IMR-90 (cell line): ENCODE measurements at regions not wholly inside any gene's neighbourhood (a gene's known extent, or its start where the extent isn't known, plus 50 kb on each side); places are given as distances from the start of the nearest gene placed in this dataset.

Experiments used
- ATAC-seq: fragments of 200-7000 bp; cut with Tn5 transposase; 2 replicates; pipeline ENCODE4 v1.9.1; 2020; ENCODE audit warnings: low read depth, mild to moderate bottlenecking, moderate library complexity
- BruUV-seq: library from RNA; stranded (reverse); fragments of 400-500 nt; replicated peaks from 2 replicates; lab custom pipeline; 2021; lab: Mats Ljungman, UMichigan
- CTCF ChIA-PET: fragments of 300-600 bp; formaldehyde crosslinking; extraction: SDS; loops from one replicate; lab custom pipeline; 2021; ENCODE audit warnings: antibody characterized with exemption; lab: Yijun Ruan, JAX
- POLR2A ChIA-PET: fragments of 300-600 bp; sonication (Branson Sonifier 250); formaldehyde crosslinking; loops from one replicate; lab custom pipeline; 2022; ENCODE audit warnings: antibody characterized with exemption; ENCODE audit not compliant: unreplicated experiment; lab: Charles Lee
- DNase-seq: peaks from one replicate; pipeline ENCODE4 v3.0.0; 2013
- H2AFZ ChIP-seq: replicated peaks from 2 replicates; pipeline ENCODE3; 2013; ENCODE audit warnings: low read length, mild to moderate bottlenecking; ENCODE audit not compliant: poor library complexity
- H2AK5ac ChIP-seq: 2 replicates; pipeline ENCODE4 v1.6.1; 2013; ENCODE audit warnings: low read depth, low read length, inconsistent platforms
- H2AK9ac ChIP-seq: replicated peaks from 2 replicates; pipeline ENCODE3; 2013; ENCODE audit warnings: mild to moderate bottlenecking, low read depth, low read length, moderate library complexity; ENCODE audit not compliant: poor library complexity
- H2BK120ac ChIP-seq: 2 replicates; pipeline ENCODE4 v1.6.1; 2013; ENCODE audit warnings: low read depth, low read length, inconsistent platforms
- H2BK15ac ChIP-seq: 3 replicates; pipeline ENCODE4 v1.6.1; 2013; ENCODE audit warnings: low read depth, low read length, inconsistent platforms
- H2BK20ac ChIP-seq: 2 replicates; pipeline ENCODE4 v1.6.1; 2013; ENCODE audit warnings: low read depth, mild to moderate bottlenecking, inconsistent platforms, low read length, moderate library complexity
- H2BK5ac ChIP-seq: 2 replicates; pipeline ENCODE4 v1.6.1; 2013; ENCODE audit warnings: mild to moderate bottlenecking, low read depth, low read length, inconsistent platforms; ENCODE audit not compliant: poor library complexity, severe bottlenecking
- H3K14ac ChIP-seq: replicated peaks from 2 replicates; pipeline ENCODE4 v1.6.1; 2013; ENCODE audit warnings: low read depth, low read length, inconsistent platforms
- H3K18ac ChIP-seq: 2 replicates; pipeline ENCODE4 v1.6.1; 2013; ENCODE audit warnings: low read depth, low read length, control low read depth
- H3K23ac ChIP-seq: 2 replicates; pipeline ENCODE4 v1.6.1; 2013; ENCODE audit warnings: low read depth, low read length, inconsistent platforms
- H3K27ac ChIP-seq: 2 replicates; pipeline ENCODE4 v1.5.1; 2013; ENCODE audit warnings: mild to moderate bottlenecking, control low read depth, low read length; ENCODE audit not compliant: insufficient read depth
- H3K27me3 ChIP-seq: 2 replicates; pipeline ENCODE4 v1.6.1; 2013; ENCODE audit warnings: low read length; ENCODE audit not compliant: control insufficient read depth, insufficient read depth
- H3K36me3 ChIP-seq: 2 replicates; pipeline ENCODE4 v1.6.1; 2013; ENCODE audit warnings: low read length, mixed read lengths; ENCODE audit not compliant: control insufficient read depth, insufficient read depth
- H3K4ac ChIP-seq: 2 replicates; pipeline ENCODE4 v1.6.1; 2013; ENCODE audit warnings: low read depth, low read length, inconsistent platforms
- H3K4me1 ChIP-seq: 2 replicates; pipeline ENCODE4 v1.6.1; 2013; ENCODE audit warnings: low read length, mixed read lengths; ENCODE audit not compliant: control insufficient read depth, insufficient read depth
- H3K4me2 ChIP-seq: 2 replicates; pipeline ENCODE4 v1.6.1; 2013; ENCODE audit warnings: low read depth, mild to moderate bottlenecking, control low read depth, low read length, moderate library complexity
- H3K4me3 ChIP-seq: 2 replicates; pipeline ENCODE4 v1.5.1; 2013; ENCODE audit warnings: low read depth, mild to moderate bottlenecking, control low read depth, low read length, moderate library complexity; ENCODE audit not compliant: insufficient read depth
- H3K56ac ChIP-seq: 2 replicates; pipeline ENCODE4 v1.6.1; 2013; ENCODE audit warnings: low read length, inconsistent platforms; ENCODE audit not compliant: insufficient read depth; ENCODE audit errors: extremely low read depth
- H3K79me1 ChIP-seq, 2 experiments: 2 replicates each; pipeline ENCODE4 v1.6.1; 2013; ENCODE audit warnings: low read length in 2 of 2, inconsistent platforms in 1 of 2, low read depth in 1 of 2
- H3K9ac ChIP-seq: 2 replicates; pipeline ENCODE4 v1.6.1; 2013; ENCODE audit warnings: low read depth, low read length, control low read depth
- H3K9me1 ChIP-seq: 2 replicates; pipeline ENCODE4 v1.6.1; 2013; ENCODE audit warnings: low read length, inconsistent platforms; ENCODE audit not compliant: insufficient read depth
- H3K9me3 ChIP-seq: 2 replicates; pipeline ENCODE4 v1.6.1; 2013; ENCODE audit warnings: low read length; ENCODE audit not compliant: control insufficient read depth, insufficient read depth
- H4K20me1 ChIP-seq: 2 replicates; pipeline ENCODE4 v1.6.1; 2013; ENCODE audit warnings: low read length, inconsistent platforms; ENCODE audit not compliant: insufficient read depth
- H4K5ac ChIP-seq: 2 replicates; pipeline ENCODE4 v1.6.1; 2013; ENCODE audit warnings: mild to moderate bottlenecking, low read depth, low read length, control low read depth
- H4K8ac ChIP-seq, 2 experiments: 2 replicates each; pipeline ENCODE4 v1.6.1; 2013; ENCODE audit warnings: low read depth in 2 of 2, low read length in 2 of 2, control low read depth in 1 of 2, inconsistent platforms in 1 of 2
- H4K91ac ChIP-seq: 2 replicates; pipeline ENCODE4 v1.6.1; 2013; ENCODE audit warnings: low read depth, low read length, inconsistent platforms; ENCODE audit not compliant: insufficient read depth
- BHLHE40 ChIP-seq: fragments of 150-350 bp; IDR thresholded peaks from 2 replicates; pipeline ENCODE4 v1.6.1; 2016; ENCODE audit warnings: mild to moderate bottlenecking, low read depth, low read length
- CEBPB ChIP-seq: IDR thresholded peaks from 2 replicates; pipeline ENCODE4 v1.6.1; 2012; ENCODE audit warnings: low read depth, low read length, improper control_type of control experiment
- CHD1 ChIP-seq: IDR thresholded peaks from 2 replicates; pipeline ENCODE4 v1.6.1; 2012; ENCODE audit warnings: low read depth, low read length, improper control_type of control experiment
- FOS ChIP-seq: fragments of 150-350 bp; IDR thresholded peaks from 2 replicates; pipeline ENCODE4 v1.6.1; 2016; ENCODE audit warnings: low read depth, low read length
- MAFK ChIP-seq: IDR thresholded peaks from 2 replicates; pipeline ENCODE4 v1.6.1; 2012; ENCODE audit warnings: low read depth, low read length, improper control_type of control experiment
- MAZ ChIP-seq: IDR thresholded peaks from 2 replicates; pipeline ENCODE4 v1.6.1; 2012; ENCODE audit warnings: low read depth, mild to moderate bottlenecking, low read length, improper control_type of control experiment, moderate library complexity, borderline replicate concordance
- MXI1 ChIP-seq: IDR thresholded peaks from 2 replicates; pipeline ENCODE4 v1.6.1; 2012; ENCODE audit warnings: low read depth, mild to moderate bottlenecking, low read length, moderate library complexity, borderline replicate concordance
- NFE2L2 ChIP-seq: fragments of 150-350 bp; IDR thresholded peaks from 2 replicates; pipeline ENCODE4 v1.6.1; 2016; ENCODE audit warnings: low read depth, mild to moderate bottlenecking, low read length
- RAD21 ChIP-seq: IDR thresholded peaks from 2 replicates; pipeline ENCODE4 v1.6.1; 2012; ENCODE audit warnings: low read length, improper control_type of control experiment
- RCOR1 ChIP-seq: IDR thresholded peaks from 2 replicates; pipeline ENCODE4 v1.6.1; 2012; ENCODE audit warnings: mild to moderate bottlenecking, low read length, improper control_type of control experiment; ENCODE audit not compliant: insufficient replicate concordance
- RFX5 ChIP-seq: IDR thresholded peaks from 2 replicates; pipeline ENCODE4 v1.8.0; 2012; ENCODE audit warnings: low read depth, mild to moderate bottlenecking, low read length, moderate library complexity
- SMC3 ChIP-seq: fragments of 150-350 bp; IDR thresholded peaks from 2 replicates; pipeline ENCODE4 v1.6.1; 2016; ENCODE audit warnings: low read depth, mild to moderate bottlenecking, antibody characterized with exemption, low read length, moderate library complexity
- USF2 ChIP-seq: fragments of 150-350 bp; IDR thresholded peaks from 2 replicates; pipeline ENCODE4 v1.6.1; 2017; ENCODE audit warnings: mild to moderate bottlenecking, antibody characterized with exemption, low read length, low read depth
- WGBS, 2 experiments: methylation state at CpG; one replicate each; pipeline versions ENCODE4 v1.1.5 to v1.1.7; 2013; ENCODE audit warnings: missing lambda C conversion rate in 2 of 2; ENCODE audit not compliant: insufficient read length in 1 of 2; ENCODE audit errors: extremely low coverage in 2 of 2; 5-methylcytosine and 5-hydroxymethylcytosine counted together
- dilution Hi-C: fragments of 300-500 bp; cut with HindIII; formaldehyde crosslinking; loops from one replicate; pipeline ENCODE4 v1.14.3; 2018; ENCODE audit warnings: low sequenced_read_pairs; ENCODE audit not compliant: unreplicated experiment
- in situ Hi-C: fragments of 300-500 bp; cut with MboI; formaldehyde crosslinking; loops from 3 replicates; pipeline ENCODE4 v1.14.3; 2019; ENCODE audit warnings: low sequenced_read_pairs, inconsistent platforms, mixed read lengths
- intact Hi-C: fragments of 100-400 bp; cut with micrococcal nuclease; formaldehyde crosslinking; loops from 2 replicates; pipeline ENCODE4 v1.10.0; 2022
- TF ChIP-seq, protein P1 (sequence below): conservative IDR thresholded peaks from 2 replicates; pipeline ENCODE4 v1.5.1; 2012; ENCODE audit warnings: mild to moderate bottlenecking, low read depth, low read length, improper control_type of control experiment
- TF ChIP-seq, protein P2 (sequence below): fragments of 150-350 bp; IDR thresholded peaks from 2 replicates; pipeline ENCODE4 v1.6.1; 2016; ENCODE audit warnings: low read depth, mild to moderate bottlenecking, low read length, moderate library complexity, borderline replicate concordance

DNA sequence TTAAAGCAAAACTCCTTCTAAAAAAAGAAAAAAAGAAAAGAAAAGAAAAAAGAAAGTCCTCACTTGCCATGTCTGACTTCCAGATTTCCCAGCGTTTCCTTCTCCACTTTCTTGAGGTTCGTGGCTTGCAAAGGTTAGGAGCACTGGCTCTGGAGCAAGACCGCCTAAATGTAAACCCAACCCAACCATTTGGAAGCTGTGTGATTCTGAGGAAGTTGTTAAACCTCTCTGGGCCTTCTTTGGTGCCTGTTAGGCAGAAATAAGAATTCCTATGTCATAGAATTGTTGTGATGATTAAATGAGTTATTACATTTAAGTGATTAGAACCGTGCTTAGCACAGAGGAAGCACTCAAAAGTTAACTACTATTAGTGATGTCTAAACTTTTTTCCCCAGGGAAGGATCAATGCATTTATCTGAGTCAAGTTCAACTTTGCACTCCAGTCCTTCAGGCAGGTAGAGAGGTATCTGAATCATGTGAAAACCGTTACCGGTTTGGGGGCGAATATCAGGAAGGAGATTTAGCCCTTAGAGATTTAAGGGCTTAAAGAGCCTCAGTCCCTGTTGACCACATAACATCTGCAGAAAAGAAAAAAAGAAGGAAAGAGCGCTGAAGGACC lies 78.3 kb upstream of the HES1 start:
- no peak overlapping the region for H3K56ac ChIP-seq
- no peak overlapping the region for H2BK5ac ChIP-seq
- H3K9me3 ChIP-seq, result no peaks in the 10 kb centered on the region
- ChIA-PET CTCF (interaction anchor here (0.6 kb wide), 1 partner anchor 109 kb away, joined by 4 read pairs; no protein-coding TSS in a partner anchor), POLR2A (no interaction called here)
- no peak overlapping the region for H2AK9ac ChIP-seq
- ATAC-seq, result no peak
- no TSS peak for BruUV-seq
- DNase-seq, result no peak
- no peak overlapping the region for H2BK15ac ChIP-seq
- H4K5ac ChIP-seq, result no peak overlapping the region; the same call in 1 of the 2 replicates
- no peak overlapping the region for H2AFZ ChIP-seq
- H4K8ac ChIP-seq, result 0 out of 4 replicates have a peak overlapping the region, but pooled peaks of 1 of the 2 experiments have one; percentile 28
- in situ Hi-C loops (no loop called here), intact Hi-C loops (no loop called here), dilution Hi-C loops (no loop called here)
- no peaks in the 10 kb centered on the region for H3K79me1 ChIP-seq
- H3K23ac ChIP-seq, result no peak overlapping the region
- no peak overlapping the region for H3K9ac ChIP-seq
- H2AK5ac ChIP-seq, result no peak overlapping the region
- peaks cover 3% of the 10 kb centered on the region for H3K4me1 ChIP-seq
- TF ChIP-seq USF2 (no peak), RAD21 (no peak), MXI1 (no peak), MAFK (no peak), MAZ (no peak), CEBPB (no peak), FOS (no peak), BHLHE40 (no peak), RCOR1 (no peak), CHD1 (no peak), NFE2L2 (no peak), SMC3 (no peak), RFX5 (no peak)
- TF ChIP-seq, protein P1, sequence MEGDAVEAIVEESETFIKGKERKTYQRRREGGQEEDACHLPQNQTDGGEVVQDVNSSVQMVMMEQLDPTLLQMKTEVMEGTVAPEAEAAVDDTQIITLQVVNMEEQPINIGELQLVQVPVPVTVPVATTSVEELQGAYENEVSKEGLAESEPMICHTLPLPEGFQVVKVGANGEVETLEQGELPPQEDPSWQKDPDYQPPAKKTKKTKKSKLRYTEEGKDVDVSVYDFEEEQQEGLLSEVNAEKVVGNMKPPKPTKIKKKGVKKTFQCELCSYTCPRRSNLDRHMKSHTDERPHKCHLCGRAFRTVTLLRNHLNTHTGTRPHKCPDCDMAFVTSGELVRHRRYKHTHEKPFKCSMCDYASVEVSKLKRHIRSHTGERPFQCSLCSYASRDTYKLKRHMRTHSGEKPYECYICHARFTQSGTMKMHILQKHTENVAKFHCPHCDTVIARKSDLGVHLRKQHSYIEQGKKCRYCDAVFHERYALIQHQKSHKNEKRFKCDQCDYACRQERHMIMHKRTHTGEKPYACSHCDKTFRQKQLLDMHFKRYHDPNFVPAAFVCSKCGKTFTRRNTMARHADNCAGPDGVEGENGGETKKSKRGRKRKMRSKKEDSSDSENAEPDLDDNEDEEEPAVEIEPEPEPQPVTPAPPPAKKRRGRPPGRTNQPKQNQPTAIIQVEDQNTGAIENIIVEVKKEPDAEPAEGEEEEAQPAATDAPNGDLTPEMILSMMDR, result no peak
- TF ChIP-seq, protein P2, sequence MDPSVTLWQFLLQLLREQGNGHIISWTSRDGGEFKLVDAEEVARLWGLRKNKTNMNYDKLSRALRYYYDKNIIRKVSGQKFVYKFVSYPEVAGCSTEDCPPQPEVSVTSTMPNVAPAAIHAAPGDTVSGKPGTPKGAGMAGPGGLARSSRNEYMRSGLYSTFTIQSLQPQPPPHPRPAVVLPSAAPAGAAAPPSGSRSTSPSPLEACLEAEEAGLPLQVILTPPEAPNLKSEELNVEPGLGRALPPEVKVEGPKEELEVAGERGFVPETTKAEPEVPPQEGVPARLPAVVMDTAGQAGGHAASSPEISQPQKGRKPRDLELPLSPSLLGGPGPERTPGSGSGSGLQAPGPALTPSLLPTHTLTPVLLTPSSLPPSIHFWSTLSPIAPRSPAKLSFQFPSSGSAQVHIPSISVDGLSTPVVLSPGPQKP, result no peak
- no peak overlapping the region for H3K4ac ChIP-seq
- no peak overlapping the region for H4K91ac ChIP-seq
- H2BK120ac ChIP-seq, result no peak overlapping the region
- no peak overlapping the region for H2BK20ac ChIP-seq
- WGBS, 2 experiments, result no CpG with 5 or more reads among the region's 8 CpGs
- H3K4me2 ChIP-seq, result no peak overlapping the region; the same call in 1 of the 2 replicates
- peaks cover 11% of the 10 kb centered on the region for H3K27me3 ChIP-seq
- no peak overlapping the region for H3K14ac ChIP-seq
- H4K20me1 ChIP-seq, result no peaks in the 10 kb centered on the region
- no peak overlapping the region for H3K27ac ChIP-seq
- no peak overlapping the region for H3K18ac ChIP-seq
- no peaks in the 10 kb centered on the region for H3K9me1 ChIP-seq
- H3K4me3 ChIP-seq, result no peak overlapping the region; the same call in 1 of the 2 replicates
- no peaks in the 10 kb centered on the region for H3K36me3 ChIP-seq
